ENCODE measurements at regions not wholly inside any gene's neighbourhood (a gene's known extent, or its start where the extent isn't known, plus 50 kb on each side); places are given as distances from the start of the nearest gene placed in this dataset.

GRCh38 chr11:16613262-16613511, 125.3 kb upstream of the C11orf58 start:
- Histone ChIP-seq H3K27me3 (ENCODE audit: insufficient read depth, low read length) (peaks cover 50% of the 10 kb centered on the region), H3K9me3 (ENCODE audit: insufficient read depth, low read depth, low read length) (no peaks in the 10 kb centered on the region), H3K4me2 (ENCODE audit: low read length) (peak overlapping the region; percentile 95), H3K79me2 (ENCODE audit: insufficient read depth, low read length) (no peaks in the 10 kb centered on the region), H3K9ac (ENCODE audit: low read length) (peak overlapping the region; percentile 68), H3K27ac (ENCODE audit: low read depth, low read length) (no peak overlapping the region), H2AFZ (ENCODE audit: low read depth, low read length) (peak overlapping the region; percentile 88), H3K4me3 (ENCODE audit: insufficient read depth, low read depth, low read length) (peak overlapping the region; percentile 63), H3K36me3 (ENCODE audit: insufficient read depth, low read length) (no peaks in the 10 kb centered on the region), H4K20me1 (ENCODE audit: insufficient read depth, low read length) (no peaks in the 10 kb centered on the region), H3K4me1 (ENCODE audit: insufficient read depth, low read length) (peaks cover 7% of the 10 kb centered on the region)
- Mint-ChIP-seq H3K9me3 (ENCODE audit: unreplicated experiment) (no peaks in the 10 kb centered on the region), H3K27me3 (ENCODE audit: low read depth, unreplicated experiment) (peaks cover 28% of the 10 kb centered on the region), H3K27ac (ENCODE audit: unreplicated experiment) (no peak overlapping the region), H3K4me3 (ENCODE audit: unreplicated experiment) (peak overlapping the region; percentile 89), H3K4me1 (ENCODE audit: low read depth, unreplicated experiment) (peaks cover 5% of the 10 kb centered on the region), H3K36me3 (ENCODE audit: low read depth, unreplicated experiment) (no peaks in the 10 kb centered on the region)
- no peak for FAIRE-seq
- TF ChIP-seq CTCF (IDR thresholded peaks at IDR 0.05; ENCODE audit: insufficient read depth, low read depth, low read length) (no peak), EZH2 (IDR thresholded peaks at IDR 0.05; ENCODE audit: insufficient read depth, low read length) (no peak)
- no peak for DNase-seq (ENCODE audit: low read depth)

GRCh38 chr11:16612566-16613261, 125.7 kb upstream of the C11orf58 start:
- TF ChIP-seq EZH2 (IDR thresholded peaks at IDR 0.05; ENCODE audit: insufficient read depth, low read length) (no peak), CTCF (IDR thresholded peaks at IDR 0.05; ENCODE audit: insufficient read depth, low read depth, low read length) (no peak)
- H3K36me3 Mint-ChIP-seq (ENCODE audit: low read depth, unreplicated experiment) = no peaks in the 10 kb centered on the region
- no peaks in the 10 kb centered on the region for H4K20me1 ChIP-seq (ENCODE audit: insufficient read depth, low read length)
- H3K27me3 ChIP-seq (ENCODE audit: insufficient read depth, low read length) = peaks cover 52% of the 10 kb centered on the region
- H3K36me3 ChIP-seq (ENCODE audit: insufficient read depth, low read length) = no peaks in the 10 kb centered on the region
- no peaks in the 10 kb centered on the region for H3K9me3 Mint-ChIP-seq (ENCODE audit: unreplicated experiment)
- no peak overlapping the region for H3K9ac ChIP-seq (ENCODE audit: low read length)
- no peak overlapping the region for H3K27ac Mint-ChIP-seq (ENCODE audit: unreplicated experiment)
- H3K9me3 ChIP-seq (ENCODE audit: insufficient read depth, low read depth, low read length) = no peaks in the 10 kb centered on the region
- H3K4me1 ChIP-seq (ENCODE audit: insufficient read depth, low read length) = peaks cover 12% of the 10 kb centered on the region
- H3K4me1 Mint-ChIP-seq (ENCODE audit: low read depth, unreplicated experiment) = peaks cover 5% of the 10 kb centered on the region
- peak overlapping the region; percentile 63 for H3K4me3 ChIP-seq (ENCODE audit: insufficient read depth, low read depth, low read length)
- no peak overlapping the region for H3K27ac ChIP-seq (ENCODE audit: low read depth, low read length)
- DNase-seq (ENCODE audit: low read depth) = no peak
- peak overlapping the region; percentile 95 for H3K4me2 ChIP-seq (ENCODE audit: low read length)
- peak overlapping the region; percentile 88 for H2AFZ ChIP-seq (ENCODE audit: low read depth, low read length)
- FAIRE-seq = no peak
- no peaks in the 10 kb centered on the region for H3K79me2 ChIP-seq (ENCODE audit: insufficient read depth, low read length)
- peak overlapping the region; percentile 89 for H3K4me3 Mint-ChIP-seq (ENCODE audit: unreplicated experiment)
- H3K27me3 Mint-ChIP-seq (ENCODE audit: low read depth, unreplicated experiment) = peaks cover 28% of the 10 kb centered on the region

- Histone ChIP-seq H3K9ac (ENCODE audit: low read length) (no peak overlapping the region), H2AFZ (ENCODE audit: low read depth, low read length) (no peak overlapping the region), H3K4me3 (ENCODE audit: insufficient read depth, low read depth, low read length) (no peak overlapping the region), H3K4me1 (ENCODE audit: insufficient read depth, low read length) (peaks cover 12% of the 10 kb centered on the region), H3K27me3 (ENCODE audit: insufficient read depth, low read length) (peaks cover 52% of the 10 kb centered on the region), H3K4me2 (ENCODE audit: low read length) (peak overlapping the region; percentile 24), H3K27ac (ENCODE audit: low read depth, low read length) (no peak overlapping the region), H4K20me1 (ENCODE audit: insufficient read depth, low read length) (no peaks in the 10 kb centered on the region), H3K36me3 (ENCODE audit: insufficient read depth, low read length) (no peaks in the 10 kb centered on the region), H3K9me3 (ENCODE audit: insufficient read depth, low read depth, low read length) (no peaks in the 10 kb centered on the region), H3K79me2 (ENCODE audit: insufficient read depth, low read length) (no peaks in the 10 kb centered on the region)
- H3K4me3 Mint-ChIP-seq (ENCODE audit: unreplicated experiment) = peak overlapping the region; percentile 8
- H3K4me1 Mint-ChIP-seq (ENCODE audit: low read depth, unreplicated experiment) = peaks cover 5% of the 10 kb centered on the region
- no peaks in the 10 kb centered on the region for H3K9me3 Mint-ChIP-seq (ENCODE audit: unreplicated experiment)
- DNase-seq (ENCODE audit: low read depth) = no peak
- H3K27ac Mint-ChIP-seq (ENCODE audit: unreplicated experiment) = peak overlapping the region; percentile 36
- H3K27me3 Mint-ChIP-seq (ENCODE audit: low read depth, unreplicated experiment) = peaks cover 28% of the 10 kb centered on the region
- H3K36me3 Mint-ChIP-seq (ENCODE audit: low read depth, unreplicated experiment) = no peaks in the 10 kb centered on the region
- no peak for TF ChIP-seq CTCF (IDR thresholded peaks at IDR 0.05; ENCODE audit: insufficient read depth, low read depth, low read length)
- TF ChIP-seq EZH2 (IDR thresholded peaks at IDR 0.05; ENCODE audit: insufficient read depth, low read length) = peak; percentile 13
- no peak for FAIRE-seq
Measured at GRCh38 chr11:16611926-16612565, 126.4 kb upstream of the C11orf58 start.

Data from astrocyte (in vitro differentiated cells and primary cell).